ENCODE measurements at regions not wholly inside any gene's neighbourhood (a gene's known extent, or its start where the extent isn't known, plus 50 kb on each side); places are given as distances from the start of the nearest gene placed in this dataset.

DNA sequence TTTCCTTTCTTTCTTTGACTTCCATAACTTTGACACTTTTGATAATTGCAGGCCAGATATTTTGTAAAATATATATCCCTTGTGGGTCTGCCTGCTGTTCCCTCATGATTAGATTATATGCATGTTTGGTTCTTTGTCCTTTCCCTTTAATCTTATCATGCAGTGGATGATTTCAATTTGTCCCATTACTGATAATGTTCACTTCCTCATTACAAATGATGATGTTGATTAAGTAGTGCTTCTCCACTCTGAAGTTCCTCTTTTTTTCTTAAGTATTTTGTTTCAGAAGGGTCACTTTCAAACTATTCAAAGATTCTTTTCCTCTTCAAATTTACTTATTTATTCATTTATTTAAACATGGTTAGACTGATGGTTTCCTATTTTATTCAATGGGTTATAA lies 898.1 kb downstream of the XPNPEP1 start:
- H3K36me3 Mint-ChIP-seq (ENCODE audit: insufficient read depth, unreplicated experiment): no peaks in the 10 kb centered on the region
- TF ChIP-seq, protein P1, sequence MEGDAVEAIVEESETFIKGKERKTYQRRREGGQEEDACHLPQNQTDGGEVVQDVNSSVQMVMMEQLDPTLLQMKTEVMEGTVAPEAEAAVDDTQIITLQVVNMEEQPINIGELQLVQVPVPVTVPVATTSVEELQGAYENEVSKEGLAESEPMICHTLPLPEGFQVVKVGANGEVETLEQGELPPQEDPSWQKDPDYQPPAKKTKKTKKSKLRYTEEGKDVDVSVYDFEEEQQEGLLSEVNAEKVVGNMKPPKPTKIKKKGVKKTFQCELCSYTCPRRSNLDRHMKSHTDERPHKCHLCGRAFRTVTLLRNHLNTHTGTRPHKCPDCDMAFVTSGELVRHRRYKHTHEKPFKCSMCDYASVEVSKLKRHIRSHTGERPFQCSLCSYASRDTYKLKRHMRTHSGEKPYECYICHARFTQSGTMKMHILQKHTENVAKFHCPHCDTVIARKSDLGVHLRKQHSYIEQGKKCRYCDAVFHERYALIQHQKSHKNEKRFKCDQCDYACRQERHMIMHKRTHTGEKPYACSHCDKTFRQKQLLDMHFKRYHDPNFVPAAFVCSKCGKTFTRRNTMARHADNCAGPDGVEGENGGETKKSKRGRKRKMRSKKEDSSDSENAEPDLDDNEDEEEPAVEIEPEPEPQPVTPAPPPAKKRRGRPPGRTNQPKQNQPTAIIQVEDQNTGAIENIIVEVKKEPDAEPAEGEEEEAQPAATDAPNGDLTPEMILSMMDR (IDR thresholded peaks at IDR 0.05; ENCODE audit: insufficient read depth in 1 of 2, low read depth in 1 of 2, low read length in 1 of 2, severe bottlenecking in 1 of 2, unreplicated experiment in 1 of 2): no peak
- H3K27ac Mint-ChIP-seq (ENCODE audit: unreplicated experiment): no peak overlapping the region
- no peaks in the 10 kb centered on the region for H3K4me1 Mint-ChIP-seq (ENCODE audit: low read depth, unreplicated experiment)
- Histone ChIP-seq H3K4me1 (no peaks in the 10 kb centered on the region), H3K4me3 (ENCODE audit: low read depth, low read length) (no peak overlapping the region), H3K9me3 (no peaks in the 10 kb centered on the region), H3K36me3 (ENCODE audit: control insufficient read depth, insufficient read depth, low read length) (no peaks in the 10 kb centered on the region), H3K27me3 (replicated peaks; ENCODE audit: control insufficient read depth, insufficient read depth, low read length) (no peaks in the 10 kb centered on the region)
- BruUV-seq (replicated peaks): no TSS peak
- intact Hi-C loops (cut with micrococcal nuclease; ENCODE audit: unreplicated experiment): no loop called here
- ChIA-PET CTCF (no interaction called here), POLR2A (no interaction called here)
- peaks cover 9% of the 10 kb centered on the region for H3K9me3 Mint-ChIP-seq (ENCODE audit: unreplicated experiment)
- no peak overlapping the region for H3K4me3 Mint-ChIP-seq (ENCODE audit: unreplicated experiment)
- H3K27me3 Mint-ChIP-seq (ENCODE audit: insufficient read depth, unreplicated experiment): no peaks in the 10 kb centered on the region
- no peak for DNase-seq

- DNase-seq: no peak
- no peaks in the 10 kb centered on the region for H3K36me3 Mint-ChIP-seq (ENCODE audit: insufficient read depth, unreplicated experiment)
- H3K36me3 ChIP-seq (ENCODE audit: control insufficient read depth, insufficient read depth, low read length): no peaks in the 10 kb centered on the region
- H3K4me1 Mint-ChIP-seq (ENCODE audit: low read depth, unreplicated experiment): no peaks in the 10 kb centered on the region
- H3K9me3 ChIP-seq: no peaks in the 10 kb centered on the region
- no TSS peak for BruUV-seq (replicated peaks)
- ChIA-PET CTCF (no interaction called here), POLR2A (no interaction called here)
- no peak overlapping the region for H3K27ac Mint-ChIP-seq (ENCODE audit: unreplicated experiment)
- intact Hi-C loops (cut with micrococcal nuclease; ENCODE audit: unreplicated experiment): no loop called here
- no peaks in the 10 kb centered on the region for H3K27me3 ChIP-seq (replicated peaks; ENCODE audit: control insufficient read depth, insufficient read depth, low read length)
- no peaks in the 10 kb centered on the region for H3K4me1 ChIP-seq
- H3K27me3 Mint-ChIP-seq (ENCODE audit: insufficient read depth, unreplicated experiment): no peaks in the 10 kb centered on the region
- H3K4me3 ChIP-seq (ENCODE audit: low read depth, low read length): no peak overlapping the region
- no peak overlapping the region for H3K4me3 Mint-ChIP-seq (ENCODE audit: unreplicated experiment)
- H3K9me3 Mint-ChIP-seq (ENCODE audit: unreplicated experiment): peaks cover 9% of the 10 kb centered on the region
- TF ChIP-seq, protein P1 (IDR thresholded peaks at IDR 0.05; ENCODE audit: insufficient read depth in 1 of 2, low read depth in 1 of 2, low read length in 1 of 2, severe bottlenecking in 1 of 2, unreplicated experiment in 1 of 2): no peak
These were observed 900.8 kb downstream of the XPNPEP1 start for GRCh38 chr10:109022417-109023049.

DNA sequence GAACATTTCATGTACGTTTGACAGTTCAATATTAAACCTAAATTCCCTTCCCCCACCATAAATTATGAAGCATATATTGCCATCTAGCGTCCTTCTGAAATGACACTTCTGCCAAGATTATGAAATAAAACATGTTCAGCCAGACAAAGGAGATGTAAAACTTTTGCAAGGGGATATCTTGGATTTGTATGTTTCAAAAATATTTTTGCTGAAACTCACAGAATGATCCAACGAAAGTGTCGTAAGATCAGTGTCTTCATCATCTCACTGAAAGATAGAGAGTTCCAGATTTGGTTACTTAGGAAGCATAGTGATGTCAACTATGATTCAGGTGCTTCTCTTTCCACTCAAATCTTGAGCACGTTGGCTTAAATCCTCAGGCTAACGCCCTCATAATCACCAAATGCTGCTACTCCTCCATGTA lies 904.3 kb downstream of the XPNPEP1 start:
- H3K36me3 ChIP-seq (ENCODE audit: control insufficient read depth, insufficient read depth, low read length): no peaks in the 10 kb centered on the region
- intact Hi-C loops (cut with micrococcal nuclease; ENCODE audit: unreplicated experiment): no loop called here
- DNase-seq: no peak
- no peak overlapping the region for H3K4me3 ChIP-seq (ENCODE audit: low read depth, low read length)
- Mint-ChIP-seq H3K9me3 (ENCODE audit: unreplicated experiment) (no peaks in the 10 kb centered on the region), H3K4me1 (ENCODE audit: low read depth, unreplicated experiment) (no peaks in the 10 kb centered on the region), H3K27ac (ENCODE audit: unreplicated experiment) (no peak overlapping the region), H3K36me3 (ENCODE audit: insufficient read depth, unreplicated experiment) (no peaks in the 10 kb centered on the region), H3K27me3 (ENCODE audit: insufficient read depth, unreplicated experiment) (no peaks in the 10 kb centered on the region), H3K4me3 (ENCODE audit: unreplicated experiment) (no peak overlapping the region)
- TF ChIP-seq, protein P1 (IDR thresholded peaks at IDR 0.05; ENCODE audit: insufficient read depth in 1 of 2, low read depth in 1 of 2, low read length in 1 of 2, severe bottlenecking in 1 of 2, unreplicated experiment in 1 of 2): peak in 1 of 2 experiments; percentile 27
- POLR2A ChIA-PET: no interaction called here
- H3K9me3 ChIP-seq: no peaks in the 10 kb centered on the region
- no TSS peak for BruUV-seq (replicated peaks)
- H3K27me3 ChIP-seq (replicated peaks; ENCODE audit: control insufficient read depth, insufficient read depth, low read length): no peaks in the 10 kb centered on the region
- CTCF ChIA-PET: no interaction called here
- H3K4me1 ChIP-seq: no peaks in the 10 kb centered on the region
